PC-3 (cell line): ENCODE measurements at regions not wholly inside any gene's neighbourhood (a gene's known extent, or its start where the extent isn't known, plus 50 kb on each side); places are given as distances from the start of the nearest gene placed in this dataset.

Source experiments
- ATAC-seq: fragments of 200-7000 bp; cut with Tn5 transposase; 2 replicates; pipeline ENCODE4 v1.9.1; 2020; ENCODE audit warnings: mild to moderate bottlenecking, moderate library complexity
- BruUV-seq: library from RNA; stranded (reverse); fragments of 400-500 nt; replicated peaks from 2 replicates; lab custom pipeline; 2021; lab: Mats Ljungman, UMichigan
- CTCF ChIA-PET: fragments of 300-600 bp; sonication (Branson Sonifier 250); formaldehyde crosslinking; loops from one replicate; lab custom pipeline; 2022; ENCODE audit warnings: antibody characterized with exemption; lab: Charles Lee
- POLR2A ChIA-PET: fragments of 300-600 bp; sonication (Branson Sonifier 250); formaldehyde crosslinking; loops from one replicate; lab custom pipeline; 2022; ENCODE audit warnings: antibody characterized with exemption; ENCODE audit not compliant: unreplicated experiment; lab: Charles Lee
- DNase-seq: peaks from one replicate; pipeline ENCODE4 v3.0.0-alpha.2; 2015
- H2AFZ ChIP-seq: fragments of 300-600 bp; sonication (generic); 2 replicates; pipeline ENCODE4 v1.6.0; 2016; ENCODE audit warnings: antibody characterized with exemption, low read length
- H3F3A ChIP-seq: fragments of 300-600 bp; sonication (generic); one replicate; pipeline ENCODE4 v1.6.0; 2017; ENCODE audit warnings: antibody characterized with exemption, low read length, control low read depth, mild to moderate bottlenecking; ENCODE audit not compliant: unreplicated experiment
- H3K27ac ChIP-seq: fragments of 300-600 bp; sonication (generic); 2 replicates; pipeline ENCODE4 v1.5.1; 2016; ENCODE audit warnings: mild to moderate bottlenecking, low read length
- H3K27me3 ChIP-seq: fragments of 300-600 bp; sonication (generic); 2 replicates; pipeline ENCODE4 v1.6.1; 2016; ENCODE audit warnings: low read length, mixed read lengths
- H3K36me3 ChIP-seq: fragments of 300-600 bp; sonication (generic); 2 replicates; pipeline ENCODE4 v1.6.1; 2016; ENCODE audit warnings: low read depth, mixed run types, low read length, mixed read lengths
- H3K4me1 ChIP-seq: fragments of 300-600 bp; sonication (generic); 2 replicates; pipeline ENCODE4 v1.5.1; 2016; ENCODE audit warnings: low read length; ENCODE audit not compliant: insufficient read depth
- H3K4me2 ChIP-seq: fragments of 300-600 bp; sonication (generic); 2 replicates; pipeline ENCODE4 v1.6.0; 2016; ENCODE audit warnings: low read length
- H3K4me3 ChIP-seq: fragments of 300-600 bp; sonication (generic); 2 replicates; pipeline ENCODE4 v1.5.1; 2016; ENCODE audit warnings: mild to moderate bottlenecking, low read length, mixed read lengths
- H3K79me2 ChIP-seq: fragments of 300-600 bp; sonication (generic); 2 replicates; pipeline ENCODE4 v1.6.1; 2017; ENCODE audit warnings: low read length, mixed read lengths
- H3K9ac ChIP-seq: fragments of 300-600 bp; sonication (generic); 2 replicates; pipeline ENCODE4 v1.6.0; 2016; ENCODE audit warnings: mild to moderate bottlenecking, low read length
- H3K9me2 ChIP-seq: fragments of 300-600 bp; sonication (generic); replicated peaks from 2 replicates; pipeline ENCODE4 v1.6.1; 2016; ENCODE audit warnings: mixed run types, low read length, mixed read lengths
- H3K9me3 ChIP-seq: fragments of 300-600 bp; sonication (generic); 2 replicates; pipeline ENCODE4 v1.6.1; 2016; ENCODE audit warnings: low read length, mixed read lengths
- H4K20me1 ChIP-seq: fragments of 300-600 bp; sonication (generic); 2 replicates; pipeline ENCODE4 v1.6.1; 2016; ENCODE audit warnings: low read length, mixed read lengths
- CTCF ChIP-seq: fragments of 300-600 bp; sonication (generic); conservative IDR thresholded peaks from 2 replicates; pipeline ENCODE4 v1.5.1; 2017; ENCODE audit warnings: antibody characterized with exemption, low read depth, mild to moderate bottlenecking, low read length
- EZH2 ChIP-seq: fragments of 300-600 bp; sonication (generic); IDR thresholded peaks from one replicate; pipeline ENCODE4 v1.6.1; 2017; ENCODE audit warnings: antibody characterized with exemption, mild to moderate bottlenecking, low read length; ENCODE audit not compliant: unreplicated experiment
- EZH2phosphoT487 ChIP-seq: fragments of 300-600 bp; sonication (generic); IDR thresholded peaks from 2 replicates; pipeline ENCODE4 v1.6.1; 2018; ENCODE audit warnings: mild to moderate bottlenecking, antibody characterized with exemption, low read length, borderline replicate concordance
- intact Hi-C: fragments of 100-400 bp; cut with micrococcal nuclease; formaldehyde crosslinking; loops from 2 replicates; pipeline ENCODE4 v1.9.0; 2023

GRCh38 chr1:199867601-199868000, 159.9 kb upstream of the NR5A2 start:
- H3K27me3 ChIP-seq = peaks cover 19% of the 10 kb centered on the region; the same call in 1 of the 2 replicates
- no TSS peak for BruUV-seq
- no peaks in the 10 kb centered on the region for H3K9me3 ChIP-seq
- peak; percentile 59 for ATAC-seq
- no peaks in the 10 kb centered on the region for H3K79me2 ChIP-seq
- H3K4me3 ChIP-seq = no peak overlapping the region
- no peaks in the 10 kb centered on the region for H4K20me1 ChIP-seq
- no peaks in the 10 kb centered on the region for H3K9me2 ChIP-seq
- H3K9ac ChIP-seq = no peak overlapping the region
- no peaks in the 10 kb centered on the region for H3F3A ChIP-seq
- CTCF ChIA-PET = no interaction called here
- TF ChIP-seq EZH2 = no peak
- TF ChIP-seq EZH2phosphoT487 = no peak
- TF ChIP-seq CTCF = no peak
- H3K4me2 ChIP-seq = no peak overlapping the region
- no peak for DNase-seq
- H3K4me1 ChIP-seq = no peaks in the 10 kb centered on the region
- intact Hi-C loops = loop anchor here (10.0 kb wide), 1 partner anchor 57 kb away; no protein-coding TSS in a partner anchor
- no peaks in the 10 kb centered on the region for H3K36me3 ChIP-seq
- H3K27ac ChIP-seq = no peak overlapping the region
- POLR2A ChIA-PET = no interaction called here
- H2AFZ ChIP-seq = no peak overlapping the region

GRCh38 chr1:199868777-199869176, 158.7 kb upstream of the NR5A2 start:
- no peaks in the 10 kb centered on the region for H3K79me2 ChIP-seq
- no peaks in the 10 kb centered on the region for H3F3A ChIP-seq
- intact Hi-C loops = loop anchor here (10.0 kb wide), 1 partner anchor 56 kb away; no protein-coding TSS in a partner anchor
- H3K27ac ChIP-seq = no peak overlapping the region
- no peaks in the 10 kb centered on the region for H3K36me3 ChIP-seq
- H3K9me2 ChIP-seq = no peaks in the 10 kb centered on the region
- H3K4me2 ChIP-seq = no peak overlapping the region
- H3K27me3 ChIP-seq = peaks cover 19% of the 10 kb centered on the region; the same call in 1 of the 2 replicates
- no peak overlapping the region for H3K9ac ChIP-seq
- no peak for ATAC-seq
- no peak for DNase-seq
- no peaks in the 10 kb centered on the region for H4K20me1 ChIP-seq
- CTCF ChIA-PET = no interaction called here
- no peak overlapping the region for H3K4me3 ChIP-seq
- POLR2A ChIA-PET = no interaction called here
- BruUV-seq = no TSS peak
- H2AFZ ChIP-seq = no peak overlapping the region
- TF ChIP-seq EZH2 (no peak), EZH2phosphoT487 (no peak), CTCF (no peak)
- no peaks in the 10 kb centered on the region for H3K4me1 ChIP-seq
- no peaks in the 10 kb centered on the region for H3K9me3 ChIP-seq

GRCh38 chr1:199875337-199875736, 152.2 kb upstream of the NR5A2 start:
- no peak overlapping the region for H2AFZ ChIP-seq
- DNase-seq (peak; percentile 63), ATAC-seq (peak; percentile 75)
- CTCF ChIA-PET = no interaction called here
- no peak overlapping the region for H3K9ac ChIP-seq
- no peaks in the 10 kb centered on the region for H3K4me1 ChIP-seq
- no TSS peak for BruUV-seq
- intact Hi-C loops = loop anchor here (2.0 to 10.0 kb wide), 2 partner anchors 35 to 149 kb away; partner anchors contain the start of gene NR5A2
- H4K20me1 ChIP-seq = no peaks in the 10 kb centered on the region
- no peaks in the 10 kb centered on the region for H3K36me3 ChIP-seq
- TF ChIP-seq EZH2 (no peak), EZH2phosphoT487 (no peak), CTCF (no peak)
- H3K79me2 ChIP-seq = no peaks in the 10 kb centered on the region
- H3K27me3 ChIP-seq = peaks cover 11% of the 10 kb centered on the region
- no peak overlapping the region for H3K27ac ChIP-seq
- no peaks in the 10 kb centered on the region for H3K9me3 ChIP-seq
- no peak overlapping the region for H3K4me2 ChIP-seq
- H3K9me2 ChIP-seq = no peaks in the 10 kb centered on the region
- no peaks in the 10 kb centered on the region for H3F3A ChIP-seq
- POLR2A ChIA-PET = no interaction called here
- no peak overlapping the region for H3K4me3 ChIP-seq
